HG03442 (cell line): ENCODE measurements at regions not wholly inside any gene's neighbourhood (a gene's known extent, or its start where the extent isn't known, plus 50 kb on each side); places are given as distances from the start of the nearest gene placed in this dataset.
A peak's percentile ranks its signal among the peaks of the same experiment; 100 is the strongest.
"Not testable (repeated sequence)": the region's sequence is repeated elsewhere in the genome, so short reads cannot be mapped to it uniquely, and the experiment has no call there.

Experiments
- ATAC-seq: cut with Tn5 transposase; IDR thresholded peaks from one replicate; pipeline ENCODE4 v1.9.1; 2021; ENCODE audit warnings: mild to moderate bottlenecking, moderate library complexity; ENCODE audit not compliant: unreplicated experiment

DNA sequence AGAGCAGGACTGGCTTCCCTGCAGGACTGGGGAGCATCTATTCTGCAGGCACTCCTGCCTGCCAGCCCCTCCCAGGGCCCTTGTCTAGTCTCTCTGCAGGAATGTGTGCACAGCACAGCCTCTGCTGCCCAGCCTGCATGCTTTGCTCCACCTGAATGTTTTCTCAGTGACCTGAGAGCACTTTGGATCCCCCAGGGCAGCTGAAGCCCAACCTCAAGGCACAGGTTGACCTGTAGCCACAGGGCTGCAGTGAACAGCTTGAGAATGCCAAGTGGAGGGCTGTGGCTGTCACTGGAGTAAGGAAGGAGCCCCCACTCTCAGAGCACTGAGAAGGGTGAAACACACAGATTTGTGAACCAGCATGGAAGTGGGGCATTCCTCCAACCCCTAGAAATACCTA, 760.2 kb downstream of the STIM2 start:
- no peak for ATAC-seq

DNA sequence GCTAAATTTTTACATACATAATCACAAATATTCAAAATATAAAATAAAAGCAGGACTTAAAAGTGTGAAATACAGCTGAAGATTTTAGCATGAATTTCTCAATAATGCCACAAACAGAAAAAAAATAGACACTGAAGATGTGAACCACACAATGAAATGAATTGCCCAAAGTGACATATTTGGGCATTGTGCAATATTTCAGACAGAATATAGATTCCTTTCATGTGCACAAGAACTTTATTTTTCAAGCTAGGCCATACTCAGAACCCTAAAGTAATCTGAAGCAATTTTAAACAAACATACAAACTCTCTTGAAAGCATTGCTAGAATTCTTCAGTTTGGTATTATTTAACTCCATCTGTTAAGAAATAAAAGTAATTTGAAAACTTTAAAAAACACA, 764.1 kb downstream of the STIM2 start:
- no peak for ATAC-seq

DNA sequence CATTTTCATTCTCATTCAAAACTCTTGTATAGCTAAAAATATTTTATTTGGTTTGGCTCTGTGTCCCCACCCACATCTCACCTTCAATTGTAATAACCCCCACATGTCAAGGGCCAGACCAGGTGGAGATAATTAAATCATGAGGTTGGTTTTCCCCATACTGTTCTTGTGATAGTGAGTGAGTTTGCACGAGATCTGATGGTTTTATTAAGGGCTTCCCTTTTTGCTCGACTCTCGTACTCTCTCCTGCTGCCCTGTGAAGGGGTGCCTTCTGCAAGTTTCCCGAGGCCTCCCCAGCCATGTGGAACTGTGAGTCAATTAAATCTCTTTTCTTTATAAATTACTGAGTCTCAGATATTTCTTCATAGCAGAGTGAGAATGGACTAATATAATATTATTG, 768.0 kb downstream of the STIM2 start:
- no peak for ATAC-seq

DNA sequence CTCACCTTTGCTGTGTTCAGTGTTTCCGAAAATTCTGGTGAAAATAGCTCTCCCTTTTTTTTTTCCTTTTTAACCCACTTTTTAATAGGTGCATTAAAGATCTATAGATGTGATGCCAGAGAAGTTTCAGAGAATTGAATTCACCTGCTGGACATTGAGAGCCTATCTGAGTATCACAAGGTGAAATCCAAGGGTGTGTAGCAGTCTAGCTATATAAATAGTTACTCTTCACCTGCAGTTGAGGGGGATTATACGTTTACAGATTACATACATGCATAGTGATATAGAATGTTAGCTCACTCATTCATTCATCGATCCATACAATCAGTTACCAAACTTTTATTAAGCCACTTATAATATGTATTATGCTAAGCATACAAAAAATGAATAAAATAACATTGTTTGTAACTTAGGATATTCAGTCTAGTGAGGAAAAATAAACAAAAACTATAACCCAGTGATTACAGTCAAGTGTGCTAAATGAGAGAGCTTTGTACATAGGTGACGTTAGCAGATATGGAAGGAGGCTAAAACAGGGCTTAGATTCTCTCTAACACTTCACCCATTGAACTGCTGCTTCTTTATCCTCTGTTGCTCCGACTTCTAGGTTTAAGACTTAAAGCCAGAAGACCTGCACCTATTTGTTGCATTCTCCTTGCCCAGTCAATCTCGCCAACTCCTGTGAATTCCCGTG, 769.0 kb downstream of the STIM2 start:
- ATAC-seq = no peak

DNA sequence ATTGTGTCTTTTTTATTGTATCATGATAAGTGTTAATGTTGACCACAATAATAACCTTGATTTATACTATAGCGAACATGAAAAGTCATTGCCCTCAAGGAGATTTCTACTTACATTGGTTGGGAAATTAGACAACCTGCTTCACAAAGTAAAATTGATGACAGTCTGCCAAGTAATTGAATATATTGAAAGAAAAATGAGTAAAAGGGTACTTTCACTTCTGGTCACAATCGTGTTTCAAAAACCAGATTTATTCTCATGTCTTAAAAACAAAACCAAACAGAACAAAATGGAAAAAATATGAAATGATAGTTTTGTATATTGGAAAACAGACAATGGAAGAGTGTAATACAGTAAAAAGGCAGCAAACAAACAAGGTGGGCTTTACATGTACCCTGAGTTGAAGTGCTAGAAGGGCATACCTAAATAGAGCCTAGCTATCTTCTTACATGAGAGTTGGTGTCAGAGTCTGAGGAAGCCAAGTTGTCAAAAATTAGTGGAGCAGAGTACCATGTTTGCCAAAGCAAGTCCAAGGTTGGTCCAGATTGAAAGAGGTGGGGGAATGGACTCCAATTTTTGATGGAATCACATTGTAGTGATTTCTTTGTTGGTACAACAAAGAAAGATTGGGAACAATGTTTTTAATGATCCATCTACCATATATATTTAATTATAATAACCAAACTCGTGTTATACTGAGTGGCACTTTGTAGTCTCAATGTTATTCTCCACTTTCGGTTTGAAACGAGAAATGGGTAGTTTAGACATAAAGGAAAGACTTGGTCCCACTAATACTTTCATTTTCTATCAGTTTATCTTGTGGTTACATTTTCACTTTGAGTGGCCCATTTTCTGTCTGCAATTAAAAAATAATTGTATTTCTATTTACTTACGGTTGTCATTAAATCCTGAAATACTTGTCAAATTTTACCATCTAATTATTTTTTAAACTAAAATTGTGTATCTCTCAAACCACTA, 775.6 kb downstream of the STIM2 start:
- ATAC-seq = peak; percentile 74

DNA sequence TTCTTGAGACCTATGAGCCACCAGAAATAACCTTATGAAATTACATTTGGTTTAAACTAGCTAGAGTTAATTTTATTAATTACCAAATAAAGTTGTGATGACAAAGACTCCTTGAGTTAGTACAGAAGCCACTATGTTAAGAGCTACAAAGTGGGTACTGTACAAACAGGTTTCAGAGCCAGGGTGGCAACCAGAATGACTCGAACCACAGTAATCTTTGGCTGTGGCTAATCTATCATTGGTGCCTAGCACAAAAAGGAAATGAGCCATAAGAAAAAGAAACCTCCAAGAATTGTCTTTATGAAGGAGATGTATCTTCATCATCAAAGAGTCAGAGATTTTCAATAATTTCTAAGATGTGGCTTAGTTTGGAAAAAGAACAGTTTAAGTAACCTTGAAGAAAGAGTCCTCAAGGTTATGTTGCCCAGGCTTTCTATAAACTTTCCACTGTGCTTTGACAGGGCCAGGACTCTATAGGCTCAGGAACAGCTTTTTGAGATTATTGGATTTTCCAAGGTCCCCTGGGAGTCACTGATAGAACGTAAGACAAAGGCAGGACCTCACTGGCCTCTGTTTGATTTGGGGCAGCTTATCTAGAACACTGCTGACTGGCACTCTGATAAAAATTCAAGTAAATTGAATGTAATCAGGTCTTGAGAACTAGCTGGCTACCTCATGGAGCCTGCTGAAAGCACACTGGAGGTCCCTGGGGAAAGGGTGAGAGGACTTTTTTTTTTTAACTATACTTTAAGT, 777.7 kb downstream of the STIM2 start:
- no peak for ATAC-seq

DNA sequence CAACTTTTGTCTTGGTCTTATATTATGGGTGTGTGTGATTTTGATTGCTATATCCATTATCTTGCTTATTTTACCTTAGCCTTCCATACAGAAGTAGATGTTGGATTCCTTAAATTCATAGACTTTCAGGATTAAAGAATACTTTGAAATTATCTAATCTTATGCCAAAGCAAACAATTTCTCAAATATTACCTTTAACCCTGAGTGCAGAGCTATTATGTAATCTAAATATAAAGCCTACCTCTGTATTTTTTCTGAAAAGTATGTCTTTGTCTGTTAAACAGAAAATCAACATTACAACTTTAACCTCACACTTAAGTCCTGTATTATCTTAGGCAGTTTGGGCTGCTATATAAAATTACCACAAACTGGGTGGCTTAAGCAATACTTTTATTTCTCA, 782.5 kb downstream of the STIM2 start:
- ATAC-seq = no peak

DNA sequence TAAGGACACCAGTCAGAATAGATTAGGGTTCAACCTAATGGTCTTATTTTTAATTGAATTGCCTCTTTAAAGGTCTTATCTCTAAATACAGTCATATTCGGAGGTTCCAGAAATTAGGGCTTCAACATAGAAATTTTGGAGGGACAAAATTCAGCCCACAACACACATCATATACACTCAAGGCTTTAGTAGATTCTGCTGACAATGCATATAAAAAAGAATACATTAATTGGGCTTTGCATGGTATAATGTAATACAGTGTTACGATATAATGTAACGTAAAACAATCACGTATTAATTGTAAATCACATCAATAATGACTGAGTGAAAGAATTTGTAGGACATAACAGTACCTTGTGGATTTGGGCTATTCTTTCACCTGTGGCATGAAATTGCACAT, 787.8 kb downstream of the STIM2 start:
- no peak for ATAC-seq

DNA sequence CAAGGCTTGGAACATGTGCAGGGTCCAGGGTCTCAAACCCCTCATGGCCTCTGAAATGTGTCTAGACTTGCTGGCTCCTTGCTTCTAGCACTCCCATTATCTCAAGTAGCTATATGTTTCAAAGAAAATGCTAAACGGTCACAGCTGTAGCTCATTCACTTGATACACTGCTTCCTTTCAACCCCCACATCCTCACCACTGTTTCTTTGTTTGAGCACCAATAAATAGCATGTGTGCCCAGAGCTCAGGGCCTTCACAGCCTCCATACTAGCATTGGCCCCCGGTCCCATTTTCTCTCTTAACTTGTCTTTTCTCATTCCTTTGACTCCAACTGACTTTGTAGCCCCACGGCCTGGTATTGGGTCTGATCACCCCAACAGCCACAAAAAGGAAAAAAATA, 801.8 kb downstream of the STIM2 start:
- ATAC-seq = no peak

DNA sequence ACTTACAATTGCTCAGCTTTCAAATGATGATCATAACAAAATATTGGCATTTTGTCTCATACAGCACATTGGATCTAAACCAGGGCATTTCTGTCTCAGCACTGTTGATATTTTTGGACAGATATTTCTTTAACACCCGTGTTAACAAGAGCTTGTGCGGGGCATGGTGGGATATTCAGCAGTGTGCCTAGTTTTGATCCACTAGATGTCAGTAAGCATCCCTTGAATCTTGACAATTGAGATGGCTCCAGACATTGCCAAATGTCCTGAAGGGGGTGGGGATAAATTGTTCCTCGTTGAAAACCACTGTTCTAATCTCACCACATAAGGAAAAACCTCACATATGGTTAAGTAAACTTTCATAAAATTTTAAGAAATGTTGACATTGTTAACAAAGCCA, 806.3 kb downstream of the STIM2 start:
- ATAC-seq = no peak

DNA sequence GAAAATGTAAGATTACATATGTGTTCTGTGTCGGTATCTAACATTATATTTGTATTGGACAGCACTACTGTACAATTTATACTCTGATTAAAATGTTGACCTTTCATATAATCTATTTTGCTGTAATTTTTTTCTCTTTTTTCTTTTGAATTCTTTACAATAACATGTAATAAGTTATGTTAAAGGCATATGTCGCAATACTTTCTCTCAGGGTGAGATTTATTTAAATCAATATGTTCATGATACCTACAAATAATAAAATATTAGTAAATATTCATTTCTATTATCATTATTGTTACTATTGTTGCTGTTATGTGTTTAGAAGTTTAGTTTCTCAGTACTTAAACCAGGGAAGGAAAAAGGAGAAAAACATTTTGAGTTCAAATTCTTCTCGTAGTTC, 807.4 kb downstream of the STIM2 start:
- ATAC-seq = no peak

DNA sequence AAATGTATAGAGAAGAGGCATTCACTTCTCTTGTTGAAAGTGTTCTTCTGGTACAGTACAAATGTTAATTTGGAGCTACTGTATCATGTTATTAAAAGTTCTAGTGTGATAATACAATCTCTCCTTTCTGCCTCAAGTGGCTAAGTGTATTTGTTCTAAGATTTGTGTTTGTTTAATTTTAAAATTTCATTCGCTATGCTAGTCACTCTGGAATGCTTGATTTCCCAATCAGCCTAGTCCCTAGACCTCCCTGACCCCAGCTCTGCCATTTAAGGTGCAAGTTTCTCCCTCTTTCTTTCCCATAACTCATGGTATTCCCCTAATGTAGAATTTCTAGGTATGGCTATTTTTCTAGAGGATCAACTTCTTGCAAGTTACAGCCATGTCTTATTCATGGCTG, 817.4 kb downstream of the STIM2 start:
- ATAC-seq = no peak

DNA sequence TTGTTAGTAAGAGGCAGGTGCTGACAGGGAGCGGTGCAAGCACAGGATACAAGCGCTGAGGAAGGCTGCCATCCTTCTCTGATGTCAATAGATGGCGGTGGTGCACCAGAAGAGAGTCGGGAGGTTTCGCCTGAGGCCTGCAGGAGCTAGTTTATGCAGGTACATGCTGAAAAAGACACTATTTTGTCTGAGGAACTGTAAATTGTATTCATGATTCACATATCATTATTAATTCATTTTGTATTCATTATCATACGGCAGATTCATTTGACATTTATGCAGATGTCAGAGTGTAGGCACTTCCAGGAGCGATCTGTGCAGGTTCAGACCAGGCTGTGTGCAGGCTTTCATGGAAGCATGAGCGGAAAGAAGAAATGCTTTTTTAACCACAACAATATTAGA, 824.0 kb downstream of the STIM2 start:
- ATAC-seq = peak; percentile 97

DNA sequence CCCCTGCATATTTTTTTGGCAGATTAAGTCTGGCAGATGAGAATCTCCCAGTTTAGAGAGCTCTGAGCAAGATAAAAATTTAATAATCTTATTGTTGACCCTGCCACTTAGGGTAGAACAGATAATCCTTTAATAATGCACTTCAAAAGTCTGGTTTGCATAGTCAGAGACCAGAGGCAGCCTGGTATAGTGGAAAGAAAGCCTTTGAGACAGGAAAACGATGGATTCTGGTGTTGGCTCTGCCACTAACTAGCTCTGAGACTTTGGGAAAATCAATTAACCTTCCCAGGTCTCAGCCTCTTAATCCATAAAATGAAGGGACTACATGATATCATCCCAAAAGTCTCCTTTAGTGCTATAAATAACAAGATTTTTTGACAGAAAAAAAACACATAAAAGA, 824.5 kb downstream of the STIM2 start:
- ATAC-seq = no peak

DNA sequence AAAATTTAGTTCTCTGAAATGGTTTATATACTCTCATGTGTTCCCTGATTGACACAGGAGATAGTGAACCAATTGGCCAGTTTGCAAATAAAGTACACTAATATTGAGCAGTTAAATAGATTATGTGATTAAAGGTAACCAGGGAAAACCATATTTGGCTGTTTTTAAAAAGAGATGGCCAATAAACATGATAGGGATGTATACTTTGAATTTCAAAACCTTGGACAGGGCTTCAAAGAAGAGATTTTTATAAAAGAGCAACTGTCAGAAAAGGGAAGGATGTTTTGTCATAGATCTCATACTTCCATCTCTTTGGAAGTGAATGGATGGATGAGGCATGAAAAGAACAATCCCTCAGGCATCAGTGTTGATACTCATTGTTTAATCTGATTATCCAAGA, 825.3 kb downstream of the STIM2 start:
- ATAC-seq = no peak

DNA sequence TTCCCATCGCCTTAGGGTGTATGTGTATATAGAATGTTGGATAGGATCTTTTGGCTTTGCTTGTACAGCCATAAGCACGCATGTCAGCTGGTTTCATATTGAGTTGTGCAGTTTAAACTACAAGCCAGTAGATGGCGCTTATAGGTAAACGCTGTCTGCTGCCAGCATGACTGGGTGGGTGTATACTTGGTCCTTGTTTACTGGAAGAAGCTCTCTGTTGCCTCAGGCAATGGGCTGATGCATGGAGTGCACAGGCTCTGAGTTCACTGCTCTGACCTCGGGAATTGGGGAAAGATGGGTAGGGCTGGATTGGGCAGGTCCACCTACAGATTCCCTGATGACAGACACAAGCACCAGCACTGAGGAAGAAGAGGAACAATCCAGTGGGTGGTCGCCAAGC, 831.5 kb downstream of the STIM2 start:
- ATAC-seq = peak; percentile 89

DNA sequence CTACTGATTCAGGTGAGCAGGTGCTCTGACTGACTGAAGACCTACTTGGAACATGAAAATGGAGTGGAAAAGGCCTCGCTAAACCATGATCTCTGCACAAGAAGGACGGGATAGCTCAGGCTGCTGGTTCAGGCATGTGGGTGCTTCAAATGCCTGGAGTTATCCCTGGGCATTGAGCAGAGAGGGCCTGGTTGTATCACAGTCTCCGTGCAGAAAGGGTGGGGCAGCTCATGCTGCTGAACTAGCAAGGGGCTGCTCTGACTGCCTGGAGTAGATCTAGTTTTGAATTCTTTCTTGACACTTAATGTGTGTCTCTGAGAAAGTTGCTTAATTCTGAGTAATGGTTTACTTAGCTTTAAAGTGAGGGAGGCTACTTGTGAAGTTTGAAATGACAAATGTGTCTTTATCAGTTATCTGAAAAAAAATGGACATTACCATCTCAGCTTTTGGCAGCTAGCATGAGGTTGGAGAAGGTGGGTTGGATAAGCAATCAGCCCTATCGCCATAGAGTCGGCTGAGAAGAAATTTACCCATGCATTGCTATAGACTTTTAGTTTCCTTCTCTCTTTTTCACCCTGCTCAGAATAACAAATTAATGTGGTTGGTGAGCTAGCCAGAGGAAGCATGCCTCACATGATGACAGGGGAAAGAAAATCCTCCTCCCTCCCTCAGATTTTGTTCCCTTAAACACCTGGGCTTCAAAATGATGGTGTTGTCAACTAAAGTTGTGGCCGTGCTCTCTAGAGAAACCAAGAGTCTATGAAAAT, 832.4 kb downstream of the STIM2 start:
- no peak for ATAC-seq

DNA sequence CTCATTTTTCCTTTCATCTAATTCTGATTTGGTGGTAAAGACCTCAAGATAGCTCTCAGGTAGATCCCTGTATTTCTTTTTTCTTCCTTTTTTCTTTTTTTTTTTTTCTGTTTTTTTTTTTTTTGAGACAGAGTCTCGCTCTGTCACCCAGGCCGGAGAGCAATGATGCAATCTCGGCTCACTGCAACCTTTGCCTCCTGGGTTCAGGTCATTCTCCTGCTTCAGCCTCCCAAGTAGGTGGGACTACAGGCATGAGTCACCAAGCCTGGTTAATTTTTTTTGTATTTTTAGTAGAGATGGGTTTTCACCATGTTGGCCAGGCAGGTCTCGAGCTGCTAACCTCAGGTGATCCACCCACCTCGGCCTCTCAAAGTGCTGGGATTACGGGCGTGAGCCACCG, 835.6 kb downstream of the STIM2 start:
- ATAC-seq = not testable (repeated sequence)

DNA sequence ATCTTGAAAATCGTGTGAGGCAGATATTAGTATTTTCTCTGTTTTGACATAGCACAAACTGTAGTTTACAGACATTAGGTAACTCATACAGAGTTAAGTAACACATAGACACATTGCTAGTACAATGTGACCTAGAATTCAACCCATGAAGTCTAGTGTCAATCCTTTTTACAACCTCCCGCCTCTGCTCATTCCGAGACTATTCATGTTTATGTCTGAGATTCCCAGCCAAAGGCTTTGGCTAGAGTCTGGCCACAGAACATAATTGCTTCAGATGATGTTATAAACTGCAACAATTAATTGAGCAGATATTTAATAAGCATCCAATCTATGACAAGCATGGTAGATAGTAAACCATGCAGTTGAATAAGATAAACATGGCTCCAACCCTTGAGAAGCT, 841.0 kb downstream of the STIM2 start:
- no peak for ATAC-seq

DNA sequence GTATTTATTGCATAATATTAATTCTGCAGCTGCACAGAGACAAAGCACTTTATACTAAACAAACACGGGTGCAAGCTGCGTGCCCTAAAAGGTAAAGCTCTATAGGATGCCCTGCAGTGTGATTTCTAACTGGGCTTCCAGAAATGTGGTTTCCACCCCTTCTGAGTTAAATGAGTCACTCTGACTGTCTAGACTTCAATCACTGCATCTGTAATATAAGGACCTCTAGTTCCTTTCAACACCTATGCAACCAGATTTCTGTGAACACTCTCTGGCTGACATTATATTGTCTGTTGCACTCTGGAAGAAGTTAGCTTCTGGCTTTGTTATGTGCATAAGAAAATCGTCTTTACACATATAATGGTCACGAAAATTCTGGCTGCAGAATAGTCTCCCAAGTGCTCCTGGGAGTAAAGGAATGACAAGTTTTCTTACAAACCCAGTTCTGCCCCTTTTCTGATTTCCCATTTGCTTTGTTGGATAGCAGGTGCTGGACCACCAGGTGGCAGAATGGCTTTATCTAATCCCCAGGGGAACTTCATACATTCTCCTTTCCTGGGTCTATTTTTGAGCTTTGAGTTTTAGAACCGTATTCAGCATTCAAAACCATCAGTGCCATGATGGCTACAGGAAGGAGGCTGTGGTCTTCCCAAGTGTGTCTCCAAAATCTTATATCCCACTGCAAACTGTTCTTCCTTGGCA, 842.2 kb downstream of the STIM2 start:
- no peak for ATAC-seq
